Fibroblast of lung (primary cell): ENCODE measurements at regions not wholly inside any gene's neighbourhood (a gene's known extent, or its start where the extent isn't known, plus 50 kb on each side); places are given as distances from the start of the nearest gene placed in this dataset.

Source experiments
- CTCF ChIP-seq, 2 donors: IDR thresholded peaks in 1 of 2; conservative IDR thresholded peaks in 1 of 2; 1 replicate in 1 of 2; 2 replicates in 1 of 2; pipeline ENCODE4 v1.5.1; 2011 to 2012; ENCODE audit warnings: low read length in 2 of 2, control low read depth in 1 of 2, inconsistent platforms in 1 of 2, low read depth in 1 of 2, mild to moderate bottlenecking in 1 of 2
- EZH2 ChIP-seq: IDR thresholded peaks from 2 replicates; pipeline ENCODE4 v1.5.1; 2012; ENCODE audit warnings: low read length, control low read depth, mild to moderate bottlenecking; ENCODE audit errors: missing control alignments

GRCh38 chr14:87494010-87494409 is 499.0 kb downstream of the GALC start:
- TF ChIP-seq CTCF (conservative IDR thresholded peaks at IDR 0.05 in 1 of 2, IDR thresholded peaks at IDR 0.05 in 1 of 2; ENCODE audit: low read depth in 1 of 2, low read length in 2 of 2) (no peak), EZH2 (no peak)
